Type B pancreatic cell (in vitro differentiated cells): ENCODE measurements at regions not wholly inside any gene's neighbourhood (a gene's known extent, or its start where the extent isn't known, plus 50 kb on each side); places are given as distances from the start of the nearest gene placed in this dataset.

Experiments used
- DNase-seq: peaks from one replicate; pipeline ENCODE4 v3.0.0; 2021; ENCODE audit warnings: mixed read lengths; ENCODE audit not compliant: unreplicated experiment; ENCODE audit errors: extremely low spot score
- H3K27ac Mint-ChIP-seq: 2 replicates; pipeline ENCODE4 v1.8.0; 2021; ENCODE audit warnings: mild to moderate bottlenecking, mixed read lengths
- H3K27me3 Mint-ChIP-seq: 2 replicates; pipeline ENCODE4 v1.8.0; 2021; ENCODE audit warnings: mixed read lengths
- H3K36me3 Mint-ChIP-seq: 2 replicates; pipeline ENCODE4 v1.8.0; 2021; ENCODE audit warnings: mixed read lengths
- H3K4me1 Mint-ChIP-seq: one replicate; pipeline ENCODE4 v1.8.0; 2021; ENCODE audit warnings: mixed read lengths; ENCODE audit not compliant: unreplicated experiment
- H3K4me3 Mint-ChIP-seq: 2 replicates; pipeline ENCODE4 v1.8.0; 2021; ENCODE audit warnings: mild to moderate bottlenecking, mixed read lengths
- H3K9me3 Mint-ChIP-seq: 2 replicates; pipeline ENCODE4 v1.8.0; 2021; ENCODE audit warnings: mixed read lengths
- TF ChIP-seq, protein P1 (sequence below): fragments of 200-600 bp; sonication (generic); conservative IDR thresholded peaks from 2 replicates; pipeline ENCODE4 v1.5.0; 2021; ENCODE audit warnings: antibody characterized with exemption, mild to moderate bottlenecking

DNA sequence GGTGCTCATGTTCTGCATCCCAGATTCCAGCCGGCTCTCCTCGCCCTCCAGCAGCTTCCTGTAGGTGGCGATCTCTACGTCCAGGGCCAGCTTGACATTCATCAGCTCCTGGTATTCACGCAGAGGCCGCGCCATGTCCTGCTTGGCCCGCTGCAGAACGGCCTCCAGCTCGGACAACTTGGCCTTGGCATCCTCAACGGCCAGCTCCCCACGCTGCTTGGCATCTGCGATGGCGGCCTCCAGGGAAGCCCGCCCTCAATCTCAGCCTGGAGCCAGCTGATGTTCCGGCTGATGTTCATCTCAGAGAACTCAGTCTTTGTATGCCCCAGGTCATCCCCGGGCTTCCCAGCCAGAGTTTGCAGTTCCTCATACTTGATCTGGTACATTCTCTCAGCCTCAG is 431.8 kb upstream of the DIPK2B start:
- no peaks in the 10 kb centered on the region for H3K4me1 Mint-ChIP-seq
- H3K36me3 Mint-ChIP-seq, result no peaks in the 10 kb centered on the region
- TF ChIP-seq, protein P1, sequence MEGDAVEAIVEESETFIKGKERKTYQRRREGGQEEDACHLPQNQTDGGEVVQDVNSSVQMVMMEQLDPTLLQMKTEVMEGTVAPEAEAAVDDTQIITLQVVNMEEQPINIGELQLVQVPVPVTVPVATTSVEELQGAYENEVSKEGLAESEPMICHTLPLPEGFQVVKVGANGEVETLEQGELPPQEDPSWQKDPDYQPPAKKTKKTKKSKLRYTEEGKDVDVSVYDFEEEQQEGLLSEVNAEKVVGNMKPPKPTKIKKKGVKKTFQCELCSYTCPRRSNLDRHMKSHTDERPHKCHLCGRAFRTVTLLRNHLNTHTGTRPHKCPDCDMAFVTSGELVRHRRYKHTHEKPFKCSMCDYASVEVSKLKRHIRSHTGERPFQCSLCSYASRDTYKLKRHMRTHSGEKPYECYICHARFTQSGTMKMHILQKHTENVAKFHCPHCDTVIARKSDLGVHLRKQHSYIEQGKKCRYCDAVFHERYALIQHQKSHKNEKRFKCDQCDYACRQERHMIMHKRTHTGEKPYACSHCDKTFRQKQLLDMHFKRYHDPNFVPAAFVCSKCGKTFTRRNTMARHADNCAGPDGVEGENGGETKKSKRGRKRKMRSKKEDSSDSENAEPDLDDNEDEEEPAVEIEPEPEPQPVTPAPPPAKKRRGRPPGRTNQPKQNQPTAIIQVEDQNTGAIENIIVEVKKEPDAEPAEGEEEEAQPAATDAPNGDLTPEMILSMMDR, result no peak
- H3K27me3 Mint-ChIP-seq, result no peaks in the 10 kb centered on the region
- H3K4me3 Mint-ChIP-seq, result no peak overlapping the region
- peaks cover 7% of the 10 kb centered on the region for H3K9me3 Mint-ChIP-seq
- no peak for DNase-seq
- H3K27ac Mint-ChIP-seq, result no peak overlapping the region

DNA sequence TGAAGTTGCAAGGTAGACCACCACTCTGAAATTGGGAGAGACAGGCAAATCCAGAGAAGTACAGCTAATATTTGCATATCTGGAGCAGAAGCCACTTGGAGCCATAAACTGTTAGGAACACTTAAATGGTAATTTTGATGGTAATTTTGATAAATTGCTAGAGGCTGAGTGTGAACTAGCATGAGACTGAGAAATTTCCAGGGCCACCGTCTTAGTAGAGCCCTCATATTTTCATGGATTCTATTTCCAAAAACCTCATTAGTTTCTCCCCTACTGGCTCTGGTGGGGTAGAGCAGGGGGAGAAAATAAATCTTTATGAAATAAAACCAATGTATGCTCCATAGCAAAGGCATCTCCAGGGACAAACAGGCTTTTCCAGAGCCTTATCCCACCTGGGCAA is 429.4 kb upstream of the DIPK2B start:
- Mint-ChIP-seq H3K9me3 (peaks cover 4% of the 10 kb centered on the region), H3K27me3 (no peaks in the 10 kb centered on the region), H3K4me3 (no peak overlapping the region), H3K4me1 (no peaks in the 10 kb centered on the region), H3K27ac (no peak overlapping the region), H3K36me3 (no peaks in the 10 kb centered on the region)
- TF ChIP-seq, protein P1, result no peak
- DNase-seq, result no peak

DNA sequence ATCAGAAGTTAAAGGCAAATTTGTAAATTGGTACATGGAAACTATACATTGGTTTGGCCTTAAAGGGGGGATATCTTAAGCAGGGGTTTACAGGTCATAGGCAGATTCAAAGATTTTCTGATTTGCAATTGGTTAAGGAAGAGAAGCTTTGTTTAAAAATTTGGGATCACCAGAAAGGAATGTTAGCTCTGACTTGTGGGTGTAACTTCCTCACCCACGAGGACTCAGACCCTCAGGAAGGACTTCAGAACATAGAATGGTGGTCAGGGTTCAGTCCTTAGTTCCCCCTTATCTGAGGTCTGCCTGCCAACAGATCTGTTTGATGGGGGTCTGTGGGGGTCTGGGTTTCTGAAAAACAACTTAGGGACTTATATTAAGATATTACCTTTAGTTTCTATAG is 427.4 kb upstream of the DIPK2B start:
- no peaks in the 10 kb centered on the region for H3K27me3 Mint-ChIP-seq
- DNase-seq, result no peak

DNA sequence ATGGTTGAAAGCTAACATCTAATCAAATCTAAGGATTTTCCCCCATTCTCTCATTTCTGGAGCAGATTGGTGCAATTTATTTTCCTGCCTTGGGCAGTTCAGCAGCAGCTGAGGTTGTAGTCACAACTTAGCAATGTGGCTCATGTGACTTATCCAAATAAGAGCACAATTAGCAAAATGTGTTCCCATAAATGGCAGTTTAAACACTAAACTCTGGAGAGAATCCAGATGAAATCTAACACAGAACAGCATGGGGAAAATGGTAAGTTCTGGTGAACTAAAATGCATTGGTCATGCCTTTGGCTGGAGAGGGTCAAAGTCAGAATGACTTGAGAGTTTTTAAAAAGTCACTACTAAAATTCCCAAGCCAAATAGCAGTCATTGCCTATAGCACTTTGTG is 422.6 kb upstream of the DIPK2B start:
- DNase-seq, result no peak
- Mint-ChIP-seq H3K27me3 (no peaks in the 10 kb centered on the region), H3K27ac (no peak overlapping the region), H3K4me1 (peaks cover 12% of the 10 kb centered on the region), H3K4me3 (no peak overlapping the region), H3K9me3 (no peaks in the 10 kb centered on the region), H3K36me3 (no peaks in the 10 kb centered on the region)
- TF ChIP-seq, protein P1, result no peak

More for the DNA sequence above, 427.4 kb upstream of the DIPK2B start:
- Mint-ChIP-seq H3K27ac (no peak overlapping the region), H3K9me3 (no peaks in the 10 kb centered on the region), H3K4me1 (peaks cover 4% of the 10 kb centered on the region), H3K36me3 (no peaks in the 10 kb centered on the region), H3K4me3 (no peak overlapping the region)
- TF ChIP-seq, protein P1, result no peak

DNA sequence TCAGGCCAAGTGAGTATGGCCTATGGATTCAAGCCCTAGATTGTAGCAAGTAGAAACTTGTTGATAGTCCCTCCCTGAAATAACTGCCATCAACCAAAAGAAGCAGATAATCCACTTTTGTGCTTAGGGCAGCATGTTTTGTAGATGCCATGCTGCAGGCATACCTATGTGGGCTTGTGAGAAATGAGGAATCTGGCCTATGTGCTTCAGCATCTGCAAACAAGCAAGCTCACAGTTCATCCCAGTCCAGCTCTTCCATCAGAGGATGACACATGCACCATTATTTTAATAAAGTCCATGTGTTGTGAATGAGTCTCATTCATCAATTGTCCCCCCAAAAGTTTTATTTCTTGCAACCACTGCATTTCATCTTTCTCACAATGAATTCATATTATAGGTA is 421.9 kb upstream of the DIPK2B start:
- Mint-ChIP-seq H3K27ac (no peak overlapping the region), H3K4me1 (peaks cover 12% of the 10 kb centered on the region), H3K9me3 (no peaks in the 10 kb centered on the region), H3K27me3 (no peaks in the 10 kb centered on the region), H3K4me3 (no peak overlapping the region), H3K36me3 (no peaks in the 10 kb centered on the region)
- TF ChIP-seq, protein P1, result no peak
- DNase-seq, result no peak

DNA sequence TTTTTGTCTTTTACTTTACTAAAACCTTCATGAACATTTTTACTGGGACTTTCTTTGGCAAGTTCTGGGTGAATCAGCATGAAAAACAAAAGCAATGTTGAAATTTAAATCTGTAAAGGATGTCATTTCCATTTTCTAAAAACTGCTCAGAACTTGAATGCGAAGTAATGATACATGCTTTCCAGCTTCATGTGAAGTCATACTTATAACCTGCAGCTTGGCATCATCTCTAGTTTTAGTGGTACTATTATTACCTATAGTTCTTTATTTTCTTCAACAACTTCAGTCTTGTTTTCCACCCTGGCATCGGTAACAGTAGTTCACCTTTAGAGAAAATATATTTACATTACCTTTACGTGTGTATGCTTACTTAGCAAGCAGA is 421.4 kb upstream of the DIPK2B start:
- Mint-ChIP-seq H3K36me3 (no peaks in the 10 kb centered on the region), H3K4me3 (no peak overlapping the region), H3K27ac (no peak overlapping the region), H3K9me3 (no peaks in the 10 kb centered on the region), H3K27me3 (no peaks in the 10 kb centered on the region), H3K4me1 (peaks cover 12% of the 10 kb centered on the region)
- no peak for DNase-seq
- TF ChIP-seq, protein P1, result no peak
